Upper lobe of left lung (tissue), 4 donors: ENCODE measurements at regions not wholly inside any gene's neighbourhood (a gene's known extent, or its start where the extent isn't known, plus 50 kb on each side); places are given as distances from the start of the nearest gene placed in this dataset.

ENCODE experiments used
- POLR2A ChIP-seq, 4 donors: fragments of 450-650 bp; IDR thresholded peaks; one replicate each; pipeline ENCODE4 v1.5.1; 2016 to 2017; ENCODE audit warnings: antibody characterized with exemption in 4 of 4, mild to moderate bottlenecking in 2 of 4
- TF ChIP-seq, protein P1 (sequence below), 6 experiments: fragments of 450-650 bp in 4 of 6; fragments of 200-600 bp in 2 of 6; sonication (generic) in 2 of 6; IDR thresholded peaks; one replicate each; pipeline ENCODE4 v1.5.1; 2016 to 2019; ENCODE audit warnings: antibody characterized with exemption in 6 of 6

DNA sequence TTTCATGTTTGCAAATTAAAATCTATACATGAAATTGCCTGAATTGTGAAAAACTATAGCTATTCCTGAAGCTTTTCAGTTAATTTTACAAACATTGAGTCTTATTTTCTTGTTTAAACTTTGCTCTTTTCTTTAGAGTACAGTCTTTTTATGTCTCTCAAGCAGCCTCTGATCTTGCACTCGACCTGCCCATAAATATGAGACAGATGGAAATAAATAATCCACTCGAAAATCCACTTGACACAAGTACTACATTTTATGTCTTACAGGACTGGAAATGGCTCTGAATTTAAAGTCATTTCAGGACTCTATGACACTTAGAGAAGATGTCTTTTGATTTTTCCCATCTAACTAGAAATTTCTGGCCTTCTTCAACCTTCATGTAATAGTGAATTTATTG lies 283.8 kb downstream of the USP25 start:
- TF ChIP-seq, protein P1, sequence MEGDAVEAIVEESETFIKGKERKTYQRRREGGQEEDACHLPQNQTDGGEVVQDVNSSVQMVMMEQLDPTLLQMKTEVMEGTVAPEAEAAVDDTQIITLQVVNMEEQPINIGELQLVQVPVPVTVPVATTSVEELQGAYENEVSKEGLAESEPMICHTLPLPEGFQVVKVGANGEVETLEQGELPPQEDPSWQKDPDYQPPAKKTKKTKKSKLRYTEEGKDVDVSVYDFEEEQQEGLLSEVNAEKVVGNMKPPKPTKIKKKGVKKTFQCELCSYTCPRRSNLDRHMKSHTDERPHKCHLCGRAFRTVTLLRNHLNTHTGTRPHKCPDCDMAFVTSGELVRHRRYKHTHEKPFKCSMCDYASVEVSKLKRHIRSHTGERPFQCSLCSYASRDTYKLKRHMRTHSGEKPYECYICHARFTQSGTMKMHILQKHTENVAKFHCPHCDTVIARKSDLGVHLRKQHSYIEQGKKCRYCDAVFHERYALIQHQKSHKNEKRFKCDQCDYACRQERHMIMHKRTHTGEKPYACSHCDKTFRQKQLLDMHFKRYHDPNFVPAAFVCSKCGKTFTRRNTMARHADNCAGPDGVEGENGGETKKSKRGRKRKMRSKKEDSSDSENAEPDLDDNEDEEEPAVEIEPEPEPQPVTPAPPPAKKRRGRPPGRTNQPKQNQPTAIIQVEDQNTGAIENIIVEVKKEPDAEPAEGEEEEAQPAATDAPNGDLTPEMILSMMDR (IDR thresholded peaks at IDR 0.05), result no peak
- TF ChIP-seq POLR2A (IDR thresholded peaks at IDR 0.05), result no peak
